Stimulated activated CD8-positive, alpha-beta memory T cell treated with anti-CD3 and anti-CD28 coated beads, Interleukin-7, amount 100 ng/mL, for 48 hours (primary cell): ENCODE measurements at regions not wholly inside any gene's neighbourhood (a gene's known extent, or its start where the extent isn't known, plus 50 kb on each side); places are given as distances from the start of the nearest gene placed in this dataset.

Source experiments
- DNase-seq, 2 donors: peaks; one replicate each; pipeline ENCODE4 v3.0.0-alpha.2; 2020; ENCODE audit warnings: low read depth in 1 of 2; ENCODE audit errors: extremely low read depth in 1 of 2

DNA sequence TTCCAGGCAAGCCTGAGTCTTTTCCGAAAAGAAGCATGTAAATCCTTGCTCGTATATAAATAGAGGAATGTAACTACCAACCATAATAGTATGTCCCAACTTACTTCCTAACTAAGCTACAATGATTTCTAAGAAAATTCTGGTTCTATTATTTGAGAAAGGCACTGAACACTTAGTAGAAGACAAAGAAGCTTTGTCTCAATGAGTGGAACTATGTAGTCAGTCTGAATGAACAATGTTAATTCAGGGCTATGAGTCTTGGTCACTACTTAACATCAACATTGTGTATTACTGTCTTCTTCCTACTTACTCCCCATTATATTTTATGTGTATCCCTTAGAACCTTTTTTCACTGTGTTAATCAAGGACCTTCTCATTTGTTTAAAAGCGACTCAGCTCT lies 206.0 kb downstream of the CYB561 start:
- no peak for DNase-seq

DNA sequence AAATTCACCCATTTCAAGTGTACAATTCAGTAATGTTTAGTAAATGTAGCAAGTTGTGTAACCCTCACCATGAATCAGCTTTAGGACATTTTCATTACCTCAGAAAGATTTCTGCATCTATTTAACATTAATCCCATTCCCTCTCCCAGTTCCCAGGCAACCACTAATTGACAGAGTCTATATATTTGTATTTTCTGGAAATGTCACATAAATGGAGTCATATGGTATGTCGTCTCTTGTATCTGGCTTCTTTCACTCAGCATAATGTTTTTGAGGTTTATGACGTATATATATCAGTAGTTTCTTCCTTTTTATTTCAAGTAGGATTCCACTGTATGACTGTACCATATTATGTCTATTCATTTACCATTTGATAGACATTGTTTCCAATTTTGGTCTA lies 199.8 kb downstream of the CYB561 start:
- DNase-seq, result no peak

DNA sequence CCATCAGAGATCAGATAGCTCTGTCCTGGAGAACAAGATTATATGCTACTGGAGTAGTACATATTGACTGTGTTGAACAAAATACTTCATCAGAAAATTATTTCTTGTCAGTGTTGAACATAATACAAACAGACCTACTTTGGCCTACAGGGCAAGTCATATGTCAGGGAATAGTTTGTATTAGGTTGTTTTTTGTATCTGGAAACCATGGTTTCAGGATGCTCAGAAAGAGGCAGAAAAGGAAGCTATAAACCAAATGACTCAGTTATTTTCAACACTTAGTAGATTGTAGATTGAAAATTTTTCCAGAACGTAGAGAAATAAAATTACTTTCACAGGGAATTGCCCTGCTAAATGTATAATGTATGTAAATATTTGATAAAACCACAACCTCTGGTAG lies 198.4 kb downstream of the CYB561 start:
- no peak for DNase-seq

DNA sequence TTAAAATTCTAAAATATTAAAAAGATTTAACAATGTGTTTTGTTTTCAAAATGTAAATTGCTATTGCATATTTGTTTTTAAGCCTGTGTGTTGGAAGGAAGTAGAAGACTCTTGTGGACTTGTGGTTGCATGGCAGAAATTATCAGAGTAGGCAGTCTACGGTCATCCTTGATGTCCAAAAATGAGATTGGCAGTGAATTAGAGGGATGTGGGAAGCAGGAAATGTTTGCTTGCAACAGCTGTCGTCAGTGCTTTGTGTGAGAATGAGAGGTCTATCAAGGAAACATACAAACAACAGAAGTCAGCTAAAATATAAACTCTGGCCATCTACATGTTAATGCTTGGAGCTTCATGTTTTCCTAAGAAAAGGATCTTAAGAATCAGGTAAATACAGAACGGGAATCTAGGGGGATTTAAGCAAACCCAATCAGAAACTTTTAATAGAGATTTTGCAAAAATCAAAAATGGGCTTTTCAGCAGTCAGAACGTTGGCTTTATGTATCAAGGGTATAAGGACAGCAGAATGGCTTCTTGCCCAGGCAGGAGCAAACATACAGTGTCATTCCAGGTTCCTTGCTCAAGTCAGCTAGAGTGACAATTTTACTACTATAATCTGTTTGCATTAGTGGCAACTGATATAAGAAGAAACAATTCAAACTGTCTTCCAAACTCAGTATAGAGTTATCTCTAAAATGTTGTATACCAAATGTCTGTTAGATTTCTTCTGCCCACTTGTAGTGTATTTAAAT lies 196.7 kb downstream of the CYB561 start:
- DNase-seq, result no peak

DNA sequence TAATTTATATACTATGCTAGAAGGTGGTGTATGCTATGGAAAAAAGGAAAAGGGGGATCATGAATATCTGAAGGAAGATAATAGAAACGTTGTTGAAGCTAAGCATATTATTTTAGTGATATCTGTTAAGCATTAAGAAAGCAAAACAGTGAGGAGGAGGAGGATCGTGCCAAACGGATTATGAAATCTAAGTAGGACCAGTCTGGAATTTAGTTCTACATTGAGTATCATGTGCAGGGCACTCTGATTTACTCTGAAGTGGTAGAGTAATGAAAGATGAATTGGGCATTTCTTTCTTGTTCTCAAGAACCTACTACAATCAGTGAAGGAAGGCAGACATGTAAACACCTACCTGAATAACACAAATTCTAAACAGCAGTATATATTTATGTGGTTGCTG lies 195.3 kb downstream of the CYB561 start:
- no peak for DNase-seq

DNA sequence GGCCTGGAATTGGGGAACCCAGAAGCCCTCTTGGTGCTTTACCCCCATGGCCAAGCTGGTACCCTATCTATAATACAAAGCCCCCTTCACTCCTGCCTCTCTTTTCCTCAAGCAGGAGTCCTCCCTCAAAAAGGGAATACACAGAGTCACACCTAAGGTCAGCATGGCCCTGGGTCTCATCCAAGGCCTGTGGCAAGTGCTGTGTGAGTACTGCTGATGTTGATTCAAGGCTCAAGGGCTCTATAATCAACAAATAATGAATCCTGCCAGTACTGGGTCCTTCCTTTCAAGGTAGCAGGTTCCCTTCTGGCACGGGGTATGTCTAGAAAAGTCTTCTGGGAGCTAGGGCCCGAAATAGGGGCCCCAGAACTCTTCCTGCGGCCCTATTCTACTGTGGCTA lies 187.3 kb downstream of the CYB561 start:
- no peak for DNase-seq

DNA sequence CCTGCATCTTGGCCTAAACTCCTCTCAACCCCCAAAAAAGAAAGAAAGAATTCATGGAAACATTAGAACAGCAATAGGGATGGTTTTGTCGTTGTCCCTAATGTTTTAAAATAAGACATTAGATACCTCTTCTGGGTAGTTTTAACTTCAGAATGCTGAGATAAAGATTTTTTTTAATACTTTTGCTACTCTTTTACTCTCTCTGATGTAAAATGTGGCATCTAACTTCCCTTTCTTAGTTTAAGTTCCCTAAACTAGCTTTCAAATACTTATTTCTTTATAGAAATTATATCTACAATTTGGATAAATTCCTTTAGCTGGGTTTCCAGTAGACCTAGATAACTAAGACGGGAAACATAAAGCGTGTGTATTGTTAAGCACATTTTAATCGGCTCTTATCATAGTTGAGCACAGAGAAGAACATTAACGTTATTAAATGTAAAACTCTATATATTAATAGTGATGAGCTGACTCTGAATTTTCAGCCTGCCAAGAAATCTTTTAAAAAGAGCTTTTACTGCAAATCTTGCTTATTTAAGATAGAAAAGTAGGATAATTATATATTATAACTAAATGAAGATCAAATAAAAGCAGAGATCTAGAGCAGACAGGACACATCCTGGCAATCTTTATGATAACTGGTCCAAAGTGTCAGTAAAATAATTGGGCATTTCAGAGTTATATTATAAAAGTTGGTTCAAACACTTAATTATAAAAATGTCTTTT lies 183.2 kb downstream of the CYB561 start:
- DNase-seq, result no peak

DNA sequence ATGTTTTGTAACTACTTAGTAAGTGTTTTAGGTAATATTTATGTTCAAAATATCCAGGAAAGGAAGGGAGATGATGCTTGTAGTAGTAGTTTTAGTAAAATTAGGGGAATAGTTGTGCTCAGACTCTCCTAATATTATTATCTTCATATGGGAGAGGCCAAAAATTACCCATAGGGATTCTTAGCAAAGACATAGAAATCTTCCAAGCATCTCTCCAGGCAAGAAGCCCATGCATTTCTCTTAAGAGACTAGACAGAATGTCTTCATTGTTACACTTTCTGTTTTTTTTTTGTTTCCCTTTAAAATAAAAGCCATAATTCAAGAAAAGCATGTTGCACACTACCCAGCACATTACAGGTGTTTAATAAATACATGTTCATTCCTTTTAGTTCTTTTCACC lies 180.6 kb downstream of the CYB561 start:
- no peak for DNase-seq

DNA sequence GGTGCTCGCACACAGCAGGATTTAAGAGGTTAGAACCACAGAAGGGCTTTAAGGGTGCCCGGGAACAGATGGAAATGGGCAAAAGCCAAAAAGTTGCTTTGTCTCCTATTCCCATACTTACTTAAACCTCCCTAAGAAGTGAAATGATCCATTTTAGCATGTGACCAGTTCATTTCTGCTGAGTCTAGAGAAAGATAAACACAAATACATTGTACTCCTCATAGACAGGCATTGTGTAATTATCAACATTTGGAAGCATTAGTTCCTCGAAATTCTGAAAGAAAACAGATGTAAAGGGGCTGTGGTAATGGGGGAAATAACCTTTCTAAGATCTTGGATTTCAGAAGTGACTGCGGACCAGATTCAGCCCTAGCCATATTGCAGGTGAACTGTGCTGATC lies 178.3 kb downstream of the CYB561 start:
- no peak for DNase-seq

DNA sequence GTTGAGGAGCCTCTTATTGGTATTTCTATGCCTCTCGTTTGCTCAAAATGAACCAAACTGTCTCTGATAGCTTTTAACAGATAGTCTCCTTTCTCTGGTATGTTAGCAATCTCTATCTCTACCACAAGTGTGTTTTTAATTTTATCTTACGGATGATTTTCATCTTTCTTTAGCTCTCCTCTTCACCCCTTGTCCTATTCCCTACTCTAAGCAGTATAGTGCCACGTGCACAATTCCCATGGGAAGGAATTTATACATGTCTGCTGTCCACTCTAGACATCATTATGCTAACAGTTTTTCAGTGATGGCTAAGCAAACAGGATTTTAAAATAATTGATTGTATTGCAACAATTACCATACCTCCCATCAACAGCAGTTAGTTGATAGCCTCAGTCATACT lies 177.3 kb downstream of the CYB561 start:
- no peak for DNase-seq

DNA sequence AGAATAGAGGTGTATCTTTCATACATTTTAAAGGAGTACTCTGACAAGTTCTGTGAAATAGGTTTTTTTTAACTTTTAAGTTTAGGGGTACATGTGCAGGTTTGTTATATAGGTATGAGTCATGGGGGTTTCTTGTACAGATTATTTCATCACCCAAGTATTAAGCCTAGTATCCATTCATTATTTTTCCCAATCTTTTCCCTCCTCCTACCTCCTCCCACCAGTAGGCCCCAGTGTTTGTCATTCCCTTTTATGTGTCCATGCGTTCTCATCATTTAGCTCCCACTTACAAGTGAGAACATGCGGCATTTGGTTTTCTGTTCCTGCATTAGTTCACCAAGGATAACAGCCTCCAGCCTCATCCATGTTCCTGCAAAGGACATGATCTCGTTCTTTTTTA lies 175.5 kb downstream of the CYB561 start:
- no peak for DNase-seq

DNA sequence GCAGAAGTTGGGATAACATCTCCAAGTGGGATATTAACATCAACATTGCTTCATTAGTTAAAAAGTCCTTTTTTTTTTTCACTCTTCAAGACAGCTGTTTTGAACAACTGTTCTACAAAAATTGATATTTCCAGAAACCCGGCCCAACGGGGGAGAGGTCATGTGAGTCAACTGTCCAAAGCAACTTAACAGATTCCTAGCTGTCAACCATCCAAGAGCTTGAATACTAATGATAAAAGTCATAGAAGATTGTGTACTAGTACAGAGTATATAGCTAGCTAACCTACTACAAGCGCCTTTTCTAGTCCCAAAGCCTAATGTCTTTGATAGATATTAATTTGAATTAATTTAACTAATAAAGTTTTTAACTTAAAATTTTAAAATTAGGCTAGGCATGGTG lies 172.0 kb downstream of the CYB561 start:
- no peak for DNase-seq

DNA sequence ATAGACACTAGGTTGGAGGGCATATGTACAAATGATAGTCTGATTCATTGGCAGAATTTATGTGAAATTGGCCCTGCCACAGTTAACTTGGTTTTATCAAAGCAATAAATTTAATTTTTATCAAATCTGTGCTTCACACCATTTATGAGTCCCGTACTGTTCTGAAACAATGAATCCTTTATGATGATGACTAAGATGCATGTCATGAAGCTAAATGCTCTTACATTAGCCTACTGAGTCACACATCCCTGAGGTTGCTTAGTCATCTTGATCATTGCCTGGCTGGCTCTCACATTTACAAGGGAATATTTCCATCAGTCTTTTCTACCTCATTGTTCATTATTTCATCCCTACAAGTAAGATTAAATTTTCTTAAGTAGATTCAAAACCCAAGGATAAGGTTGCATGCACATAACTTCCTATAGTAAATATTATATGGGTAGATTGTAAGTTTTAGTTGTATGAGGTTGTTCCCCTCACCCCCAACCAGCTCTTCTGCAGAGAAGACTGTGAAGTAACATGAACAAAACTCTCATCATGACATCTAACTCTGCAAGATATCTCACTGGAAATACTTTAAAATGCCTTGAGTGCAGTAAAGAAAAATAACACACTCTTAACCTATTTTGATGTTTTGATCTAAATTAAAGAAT lies 170.7 kb downstream of the CYB561 start:
- DNase-seq, result peak in 1 of 2 donors; percentile 15

DNA sequence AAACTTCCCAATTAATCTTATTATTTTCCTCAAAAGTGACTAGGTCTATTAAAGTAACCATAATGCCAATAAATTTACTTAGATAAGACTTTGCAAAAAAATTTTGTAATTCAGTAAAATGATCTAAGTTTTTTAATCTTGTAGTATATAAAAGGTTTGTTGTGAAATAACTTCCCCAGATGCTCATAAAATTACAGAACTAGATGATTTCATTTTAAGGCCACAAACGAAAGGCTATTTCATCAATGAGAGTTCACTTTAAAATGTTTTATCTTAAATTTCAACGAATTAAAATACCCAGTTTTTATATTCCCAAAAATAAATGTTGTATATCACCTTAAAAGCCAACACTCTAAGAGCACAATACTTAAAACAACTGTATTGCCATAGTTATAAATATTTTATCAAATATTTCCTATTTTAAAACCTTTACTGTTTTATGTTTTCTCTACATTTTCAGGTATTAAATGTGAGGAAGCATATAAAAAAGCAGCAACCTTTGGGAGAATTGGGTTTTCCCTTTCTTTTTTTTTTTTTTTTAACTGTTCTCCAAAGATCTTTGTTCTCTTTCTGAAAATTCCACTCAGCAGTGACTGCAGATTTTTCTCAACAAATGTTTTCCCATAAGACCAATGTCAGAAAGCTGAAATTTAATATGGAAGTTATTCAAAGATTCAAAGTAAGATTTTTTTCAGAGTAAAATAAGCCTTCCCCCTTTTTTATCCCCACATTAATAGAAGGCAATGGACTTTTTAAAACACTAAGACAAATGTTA lies 169.9 kb downstream of the CYB561 start:
- no peak for DNase-seq

DNA sequence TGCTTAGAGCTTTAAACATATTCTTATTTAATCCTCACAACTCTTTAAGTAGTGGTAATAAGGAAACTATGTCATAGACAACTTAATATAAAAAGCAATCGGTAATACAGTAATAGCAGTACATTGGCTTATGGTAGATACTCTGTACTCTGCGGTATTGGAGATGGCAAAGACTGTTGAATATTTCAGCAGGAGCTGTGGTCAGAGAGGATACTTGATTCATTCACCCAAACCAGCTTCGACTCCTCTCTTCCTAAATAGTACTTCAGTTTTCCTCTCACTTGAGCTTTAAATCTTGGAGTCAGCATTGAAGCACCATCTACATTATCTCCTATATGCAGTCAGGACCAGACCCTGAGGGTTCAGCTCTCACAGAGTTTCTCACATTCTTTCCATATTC lies 169.3 kb downstream of the CYB561 start:
- no peak for DNase-seq

DNA sequence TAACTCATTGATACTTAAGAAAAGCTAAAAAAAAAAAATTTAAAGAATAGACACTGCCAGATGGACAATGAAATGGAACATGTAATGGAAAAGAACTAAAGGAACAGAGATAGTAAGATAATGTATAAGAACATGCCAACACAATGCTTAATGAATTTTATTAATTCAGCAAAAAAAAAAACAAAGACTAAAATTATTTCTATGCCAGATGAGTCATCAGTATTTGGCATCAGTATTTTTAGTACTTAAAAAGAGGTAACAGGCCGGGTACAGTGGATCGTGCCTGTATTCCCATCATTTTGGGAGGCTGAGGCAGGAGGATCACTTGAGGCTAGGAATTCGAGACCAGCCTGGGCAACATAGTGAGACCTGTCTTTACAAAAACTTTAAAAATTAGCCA lies 168.5 kb downstream of the CYB561 start:
- DNase-seq, result no peak

DNA sequence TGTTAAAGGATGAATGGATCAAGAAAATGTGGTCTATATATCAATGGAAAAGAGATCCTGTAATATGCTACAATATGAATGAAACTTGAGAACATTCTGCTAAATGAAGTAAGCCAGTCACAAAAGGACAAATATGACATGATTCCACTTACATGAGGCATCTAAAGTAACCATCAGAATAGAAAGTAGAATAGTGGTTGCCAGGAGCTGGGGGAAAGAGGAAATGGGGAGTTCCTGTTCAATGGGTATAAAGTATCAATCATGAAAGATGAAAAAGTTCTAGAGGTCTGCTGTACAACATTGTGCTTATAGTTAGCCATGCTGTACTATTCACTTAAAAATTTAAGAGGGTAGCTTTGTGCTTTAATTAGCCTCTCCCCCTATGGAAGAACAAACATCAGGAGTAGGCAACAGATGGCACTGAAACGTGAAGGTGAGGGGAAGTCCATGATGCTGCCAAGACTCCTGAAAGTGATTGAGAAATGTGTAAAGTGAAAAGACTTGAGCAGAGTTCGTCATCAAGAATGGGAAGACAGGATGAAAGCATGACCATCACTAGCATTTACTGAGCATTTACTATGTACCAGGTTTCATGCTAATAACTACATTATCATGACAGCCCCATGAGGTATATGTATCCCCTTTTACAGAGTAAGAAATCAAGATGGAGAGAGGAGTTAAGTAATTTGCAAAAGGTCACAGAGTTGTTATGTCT lies 167.2 kb downstream of the CYB561 start:
- DNase-seq, result no peak

DNA sequence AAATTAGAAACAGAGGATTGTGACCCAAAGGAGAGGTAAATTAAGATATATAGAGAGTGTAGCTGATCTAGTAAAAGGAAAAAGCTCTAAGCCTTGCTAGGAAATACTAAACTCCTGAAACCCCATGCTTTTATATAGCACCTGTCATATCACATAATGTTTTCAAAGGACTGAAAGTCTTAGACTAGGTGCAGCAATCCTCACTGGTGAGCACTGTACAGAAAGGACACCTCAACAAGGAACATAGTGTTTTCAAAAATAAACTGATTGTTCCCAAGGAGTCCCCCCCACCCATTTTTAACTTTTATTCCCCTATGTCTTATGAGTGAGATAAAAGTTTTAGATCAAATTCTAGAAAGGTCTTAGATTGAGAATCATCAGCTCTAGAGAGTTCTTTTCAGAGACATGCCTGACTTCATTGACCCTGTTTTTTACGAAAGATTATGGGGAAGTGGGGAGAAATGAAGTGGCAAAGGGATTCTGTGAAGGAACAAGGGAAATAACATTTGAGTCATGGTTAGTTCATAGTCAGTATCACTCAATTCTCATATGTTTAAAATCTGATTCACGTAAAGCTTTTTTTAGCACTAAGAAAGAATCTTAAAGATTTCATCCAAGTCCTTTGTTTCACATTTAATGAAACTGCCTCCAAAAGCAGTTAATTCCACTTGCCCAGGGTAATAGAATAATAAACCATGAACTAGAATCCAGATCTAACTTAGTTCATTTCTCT lies 166.4 kb downstream of the CYB561 start:
- no peak for DNase-seq

DNA sequence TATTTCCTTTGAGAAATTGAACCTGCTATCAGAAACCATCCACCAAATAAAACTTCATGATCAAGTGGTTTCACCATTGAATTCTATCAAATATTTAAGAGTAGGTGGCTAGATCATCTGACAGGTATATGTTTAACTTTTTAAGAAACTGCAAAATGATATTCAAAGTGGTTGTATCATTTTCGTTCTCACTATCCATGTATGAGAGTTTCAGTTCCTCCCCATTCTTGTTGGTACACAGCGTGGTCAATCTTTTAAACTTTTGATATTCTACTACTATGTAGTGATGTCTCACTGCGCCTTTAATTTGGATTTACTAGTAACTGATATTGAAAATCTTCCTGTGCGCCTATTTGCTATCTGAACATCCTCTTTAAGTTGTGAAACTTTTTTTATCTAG lies 163.7 kb downstream of the CYB561 start:
- DNase-seq, result no peak

DNA sequence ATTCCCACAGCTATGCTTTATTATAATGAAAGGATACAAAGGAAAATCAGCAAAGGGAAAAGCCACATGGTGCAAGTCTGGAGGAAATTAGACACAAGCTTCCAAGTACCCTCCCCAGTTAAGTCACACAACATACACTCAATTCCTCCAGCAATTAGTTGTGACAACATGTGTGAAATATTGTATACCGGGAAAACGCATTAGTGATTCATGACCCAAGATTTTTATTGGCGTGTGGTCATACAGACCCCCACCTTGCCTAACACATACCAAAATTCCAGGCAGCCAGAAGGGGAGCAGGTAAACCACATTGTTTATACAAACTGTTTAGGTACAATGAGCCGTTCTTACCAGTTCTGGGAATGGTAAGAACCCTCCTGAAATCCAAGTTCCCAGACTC lies 160.6 kb downstream of the CYB561 start:
- no peak for DNase-seq
